ENCODE measurements at regions not wholly inside any gene's neighbourhood (a gene's known extent, or its start where the extent isn't known, plus 50 kb on each side); places are given as distances from the start of the nearest gene placed in this dataset.

DNA sequence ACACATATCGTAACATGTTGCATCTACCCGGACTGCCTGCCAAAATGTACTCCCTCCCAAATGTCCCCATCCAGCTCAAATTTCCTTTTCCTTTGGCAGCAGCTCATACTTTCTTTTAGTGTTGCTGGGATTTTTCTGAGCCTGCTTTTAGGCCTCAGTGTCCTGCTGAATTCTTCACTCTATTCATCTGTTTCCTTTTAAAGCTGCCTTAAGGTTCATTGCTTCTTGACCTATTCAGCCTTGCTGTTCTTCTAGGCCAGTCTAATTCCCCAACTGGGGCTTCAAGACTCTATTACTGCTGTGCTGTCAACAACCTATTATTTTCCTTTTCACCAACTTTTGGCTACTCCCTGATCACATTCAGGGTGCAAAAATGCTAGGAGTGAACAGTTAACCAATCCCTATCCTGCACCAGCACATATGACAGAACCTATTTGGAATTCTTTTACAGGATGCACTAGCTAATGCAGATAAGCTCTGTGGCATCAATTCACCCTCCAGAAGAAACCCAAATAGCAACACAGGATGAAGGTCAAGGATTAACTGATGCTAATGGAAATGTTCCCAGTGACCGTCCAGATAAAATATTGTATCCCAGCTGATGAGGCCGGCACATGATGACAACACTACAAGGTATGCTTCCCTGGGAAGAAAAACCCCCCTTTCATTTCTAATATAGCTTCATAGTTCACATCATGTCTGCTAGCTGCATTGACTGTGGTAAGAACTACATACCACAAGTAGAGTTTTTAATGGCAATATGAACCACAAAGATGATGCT is 114.7 kb upstream of the TTC29 start:
- no peak for DNase-seq (ENCODE audit: low read depth in 1 of 2, low spot score in 1 of 2)
- Histone ChIP-seq H3K27ac (replicated peaks) (no peak overlapping the region), H3K4me3 (replicated peaks; ENCODE audit: insufficient read depth, low read length) (no peak overlapping the region), H3K27me3 (ENCODE audit: insufficient read depth, poor library complexity, severe bottlenecking) (no peaks in the 10 kb centered on the region)
- TF ChIP-seq POLR2AphosphoS5 (IDR thresholded peaks at IDR 0.05; ENCODE audit: low read depth) (no peak), GABPA (IDR thresholded peaks at IDR 0.05; ENCODE audit: low read depth) (no peak), SPI1 (IDR thresholded peaks at IDR 0.05; ENCODE audit: borderline replicate concordance, low read depth) (no peak)
- TF ChIP-seq, protein P1, sequence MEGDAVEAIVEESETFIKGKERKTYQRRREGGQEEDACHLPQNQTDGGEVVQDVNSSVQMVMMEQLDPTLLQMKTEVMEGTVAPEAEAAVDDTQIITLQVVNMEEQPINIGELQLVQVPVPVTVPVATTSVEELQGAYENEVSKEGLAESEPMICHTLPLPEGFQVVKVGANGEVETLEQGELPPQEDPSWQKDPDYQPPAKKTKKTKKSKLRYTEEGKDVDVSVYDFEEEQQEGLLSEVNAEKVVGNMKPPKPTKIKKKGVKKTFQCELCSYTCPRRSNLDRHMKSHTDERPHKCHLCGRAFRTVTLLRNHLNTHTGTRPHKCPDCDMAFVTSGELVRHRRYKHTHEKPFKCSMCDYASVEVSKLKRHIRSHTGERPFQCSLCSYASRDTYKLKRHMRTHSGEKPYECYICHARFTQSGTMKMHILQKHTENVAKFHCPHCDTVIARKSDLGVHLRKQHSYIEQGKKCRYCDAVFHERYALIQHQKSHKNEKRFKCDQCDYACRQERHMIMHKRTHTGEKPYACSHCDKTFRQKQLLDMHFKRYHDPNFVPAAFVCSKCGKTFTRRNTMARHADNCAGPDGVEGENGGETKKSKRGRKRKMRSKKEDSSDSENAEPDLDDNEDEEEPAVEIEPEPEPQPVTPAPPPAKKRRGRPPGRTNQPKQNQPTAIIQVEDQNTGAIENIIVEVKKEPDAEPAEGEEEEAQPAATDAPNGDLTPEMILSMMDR (IDR thresholded peaks at IDR 0.05; ENCODE audit: insufficient read depth, low read length): no peak
- TF ChIP-seq, protein P2, sequence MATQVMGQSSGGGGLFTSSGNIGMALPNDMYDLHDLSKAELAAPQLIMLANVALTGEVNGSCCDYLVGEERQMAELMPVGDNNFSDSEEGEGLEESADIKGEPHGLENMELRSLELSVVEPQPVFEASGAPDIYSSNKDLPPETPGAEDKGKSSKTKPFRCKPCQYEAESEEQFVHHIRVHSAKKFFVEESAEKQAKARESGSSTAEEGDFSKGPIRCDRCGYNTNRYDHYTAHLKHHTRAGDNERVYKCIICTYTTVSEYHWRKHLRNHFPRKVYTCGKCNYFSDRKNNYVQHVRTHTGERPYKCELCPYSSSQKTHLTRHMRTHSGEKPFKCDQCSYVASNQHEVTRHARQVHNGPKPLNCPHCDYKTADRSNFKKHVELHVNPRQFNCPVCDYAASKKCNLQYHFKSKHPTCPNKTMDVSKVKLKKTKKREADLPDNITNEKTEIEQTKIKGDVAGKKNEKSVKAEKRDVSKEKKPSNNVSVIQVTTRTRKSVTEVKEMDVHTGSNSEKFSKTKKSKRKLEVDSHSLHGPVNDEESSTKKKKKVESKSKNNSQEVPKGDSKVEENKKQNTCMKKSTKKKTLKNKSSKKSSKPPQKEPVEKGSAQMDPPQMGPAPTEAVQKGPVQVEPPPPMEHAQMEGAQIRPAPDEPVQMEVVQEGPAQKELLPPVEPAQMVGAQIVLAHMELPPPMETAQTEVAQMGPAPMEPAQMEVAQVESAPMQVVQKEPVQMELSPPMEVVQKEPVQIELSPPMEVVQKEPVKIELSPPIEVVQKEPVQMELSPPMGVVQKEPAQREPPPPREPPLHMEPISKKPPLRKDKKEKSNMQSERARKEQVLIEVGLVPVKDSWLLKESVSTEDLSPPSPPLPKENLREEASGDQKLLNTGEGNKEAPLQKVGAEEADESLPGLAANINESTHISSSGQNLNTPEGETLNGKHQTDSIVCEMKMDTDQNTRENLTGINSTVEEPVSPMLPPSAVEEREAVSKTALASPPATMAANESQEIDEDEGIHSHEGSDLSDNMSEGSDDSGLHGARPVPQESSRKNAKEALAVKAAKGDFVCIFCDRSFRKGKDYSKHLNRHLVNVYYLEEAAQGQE (IDR thresholded peaks at IDR 0.05; ENCODE audit: insufficient replicate concordance, low read depth): no peak

DNA sequence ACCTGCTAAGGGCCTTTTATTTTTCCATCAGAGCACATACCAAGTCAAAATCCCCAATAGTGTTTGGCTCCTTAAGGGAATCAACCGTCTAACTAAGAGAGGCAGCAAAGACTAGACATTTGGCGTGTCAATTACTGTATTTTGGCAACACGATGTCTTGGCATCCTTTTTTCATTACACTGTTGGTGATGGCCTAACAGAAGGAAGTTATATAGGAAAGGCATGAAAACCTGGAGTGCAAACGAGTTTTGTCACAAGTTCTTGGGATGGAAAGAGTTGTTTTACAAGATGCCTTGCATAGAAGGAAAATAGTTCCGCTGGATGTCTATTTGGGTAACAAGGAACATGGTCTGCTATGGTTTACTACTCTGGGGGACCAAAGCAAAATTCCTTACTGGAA is 119.2 kb upstream of the TTC29 start:
- TF ChIP-seq, protein P1 (IDR thresholded peaks at IDR 0.05; ENCODE audit: insufficient read depth, low read length): no peak
- TF ChIP-seq SPI1 (IDR thresholded peaks at IDR 0.05; ENCODE audit: borderline replicate concordance, low read depth) (no peak), GABPA (IDR thresholded peaks at IDR 0.05; ENCODE audit: low read depth) (no peak), POLR2AphosphoS5 (IDR thresholded peaks at IDR 0.05; ENCODE audit: low read depth) (no peak)
- TF ChIP-seq, protein P2 (IDR thresholded peaks at IDR 0.05; ENCODE audit: insufficient replicate concordance, low read depth): no peak
- Histone ChIP-seq H3K4me3 (replicated peaks; ENCODE audit: insufficient read depth, low read length) (no peak overlapping the region), H3K27me3 (ENCODE audit: insufficient read depth, poor library complexity, severe bottlenecking) (no peaks in the 10 kb centered on the region), H3K27ac (replicated peaks) (no peak overlapping the region)
- no peak for DNase-seq (ENCODE audit: low read depth in 1 of 2, low spot score in 1 of 2)

DNA sequence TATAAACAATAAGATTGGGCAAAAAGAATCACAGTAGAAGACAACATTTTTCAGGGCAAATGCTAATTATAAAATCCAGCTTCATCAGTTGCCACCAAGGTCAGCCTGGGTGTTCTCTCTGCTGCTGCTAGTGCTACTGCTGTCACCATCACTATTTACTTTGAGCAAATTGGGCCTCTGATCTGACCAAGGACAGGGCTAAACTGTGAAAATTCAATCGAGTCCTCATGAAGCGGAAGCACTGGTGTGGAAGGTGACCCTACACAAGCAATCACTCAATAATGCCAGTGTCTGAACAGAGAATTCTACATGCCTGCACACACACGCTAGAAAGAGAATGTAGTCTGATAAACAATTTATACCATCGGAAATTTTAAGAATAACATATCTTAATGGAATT is 122.9 kb upstream of the TTC29 start:
- TF ChIP-seq, protein P2 (IDR thresholded peaks at IDR 0.05; ENCODE audit: insufficient replicate concordance, low read depth): no peak
- no peak for TF ChIP-seq POLR2AphosphoS5 (IDR thresholded peaks at IDR 0.05; ENCODE audit: low read depth)
- no peak for TF ChIP-seq SPI1 (IDR thresholded peaks at IDR 0.05; ENCODE audit: borderline replicate concordance, low read depth)
- TF ChIP-seq, protein P1 (IDR thresholded peaks at IDR 0.05; ENCODE audit: insufficient read depth, low read length): no peak
- TF ChIP-seq GABPA (IDR thresholded peaks at IDR 0.05; ENCODE audit: low read depth): no peak
- no peak for DNase-seq (ENCODE audit: low read depth in 1 of 2, low spot score in 1 of 2)
- H3K4me3 ChIP-seq (replicated peaks; ENCODE audit: insufficient read depth, low read length): no peak overlapping the region
- no peaks in the 10 kb centered on the region for H3K27me3 ChIP-seq (ENCODE audit: insufficient read depth, poor library complexity, severe bottlenecking)
- no peak overlapping the region for H3K27ac ChIP-seq (replicated peaks)
